NCI-H2196 treated with DMSO at 0.1 percent for 48 hours (cell line): ENCODE measurements at regions not wholly inside any gene's neighbourhood (a gene's known extent, or its start where the extent isn't known, plus 50 kb on each side); places are given as distances from the start of the nearest gene placed in this dataset.

Experiments used
- DNase-seq: peaks from one replicate; lab custom pipeline; 2025; ENCODE audit not compliant: unreplicated experiment; lab: John Stamatoyannopoulos, UW

- no peak for DNase-seq
These were observed 515.1 kb upstream of the PLXNA2 start for GRCh38 chr1:208759255-208759654.

- no peak for DNase-seq
These were observed 519.8 kb upstream of the PLXNA2 start for GRCh38 chr1:208763971-208764370.

GRCh38 chr1:208766832-208767231 is 522.6 kb upstream of the PLXNA2 start:
- no peak for DNase-seq

- DNase-seq = no peak
These were observed 523.6 kb upstream of the PLXNA2 start for GRCh38 chr1:208767816-208768215.

- no peak for DNase-seq
These were observed 528.7 kb upstream of the PLXNA2 start for GRCh38 chr1:208772891-208773290.

GRCh38 chr1:208775841-208776240 is 531.7 kb upstream of the PLXNA2 start:
- no peak for DNase-seq

GRCh38 chr1:208778417-208778816 is 534.2 kb upstream of the PLXNA2 start:
- no peak for DNase-seq

- peak; percentile 87 for DNase-seq
These were observed 537.3 kb upstream of the PLXNA2 start for GRCh38 chr1:208781391-208782045.

GRCh38 chr1:208782186-208782585 is 538.0 kb upstream of the PLXNA2 start:
- no peak for DNase-seq

- DNase-seq = no peak
These were observed 541.4 kb upstream of the PLXNA2 start for GRCh38 chr1:208785629-208786028.

- DNase-seq = no peak
These were observed 543.0 kb upstream of the PLXNA2 start for GRCh38 chr1:208787219-208787618.

- no peak for DNase-seq
These were observed 543.9 kb upstream of the PLXNA2 start for GRCh38 chr1:208788013-208788540.

- no peak for DNase-seq
These were observed 547.3 kb upstream of the PLXNA2 start for GRCh38 chr1:208791456-208791855.

- DNase-seq = no peak
These were observed 549.7 kb upstream of the PLXNA2 start for GRCh38 chr1:208793861-208794345.

GRCh38 chr1:208799186-208799585 is 555.0 kb upstream of the PLXNA2 start:
- no peak for DNase-seq

- DNase-seq = no peak
These were observed 559.0 kb upstream of the PLXNA2 start for GRCh38 chr1:208803011-208803811.

- DNase-seq = no peak
These were observed 563.4 kb upstream of the PLXNA2 start for GRCh38 chr1:208807446-208808127.

- DNase-seq = no peak
These were observed 564.1 kb upstream of the PLXNA2 start for GRCh38 chr1:208808301-208808700.

- no peak for DNase-seq
These were observed 565.7 kb upstream of the PLXNA2 start for GRCh38 chr1:208809876-208810275.

GRCh38 chr1:208818770-208819445 is 574.7 kb upstream of the PLXNA2 start:
- no peak for DNase-seq
